ENCODE measurements at regions not wholly inside any gene's neighbourhood (a gene's known extent, or its start where the extent isn't known, plus 50 kb on each side); places are given as distances from the start of the nearest gene placed in this dataset.
"Not testable (repeated sequence)": the region's sequence is repeated elsewhere in the genome, so short reads cannot be mapped to it uniquely, and the experiment has no call there.

- Histone ChIP-seq H3K79me2 (ENCODE audit: insufficient read depth, low read length) (no peaks in the 10 kb centered on the region), H3K27ac (ENCODE audit: low read depth, low read length) (no peak overlapping the region), H3K4me2 (ENCODE audit: low read depth, low read length, poor library complexity, severe bottlenecking) (no peak overlapping the region), H3K27me3 (ENCODE audit: low read length) (no peaks in the 10 kb centered on the region), H3K9me3 (ENCODE audit: insufficient read depth, low read length) (no peaks in the 10 kb centered on the region), H3K9me2 (replicated peaks; ENCODE audit: insufficient read depth, low read length) (no peaks in the 10 kb centered on the region), H4K20me1 (ENCODE audit: low read depth, low read length) (no peaks in the 10 kb centered on the region), H3K9ac (ENCODE audit: low read length) (no peak overlapping the region), H3K36me3 (ENCODE audit: low read length) (no peaks in the 10 kb centered on the region), H3K4me3 (ENCODE audit: insufficient read depth, low read length, poor library complexity, severe bottlenecking) (no peak overlapping the region), H2AFZ (ENCODE audit: low read depth, low read length, severe bottlenecking) (no peak overlapping the region), H3F3A (ENCODE audit: insufficient read depth) (no peaks in the 10 kb centered on the region)
- TF ChIP-seq, protein P1, sequence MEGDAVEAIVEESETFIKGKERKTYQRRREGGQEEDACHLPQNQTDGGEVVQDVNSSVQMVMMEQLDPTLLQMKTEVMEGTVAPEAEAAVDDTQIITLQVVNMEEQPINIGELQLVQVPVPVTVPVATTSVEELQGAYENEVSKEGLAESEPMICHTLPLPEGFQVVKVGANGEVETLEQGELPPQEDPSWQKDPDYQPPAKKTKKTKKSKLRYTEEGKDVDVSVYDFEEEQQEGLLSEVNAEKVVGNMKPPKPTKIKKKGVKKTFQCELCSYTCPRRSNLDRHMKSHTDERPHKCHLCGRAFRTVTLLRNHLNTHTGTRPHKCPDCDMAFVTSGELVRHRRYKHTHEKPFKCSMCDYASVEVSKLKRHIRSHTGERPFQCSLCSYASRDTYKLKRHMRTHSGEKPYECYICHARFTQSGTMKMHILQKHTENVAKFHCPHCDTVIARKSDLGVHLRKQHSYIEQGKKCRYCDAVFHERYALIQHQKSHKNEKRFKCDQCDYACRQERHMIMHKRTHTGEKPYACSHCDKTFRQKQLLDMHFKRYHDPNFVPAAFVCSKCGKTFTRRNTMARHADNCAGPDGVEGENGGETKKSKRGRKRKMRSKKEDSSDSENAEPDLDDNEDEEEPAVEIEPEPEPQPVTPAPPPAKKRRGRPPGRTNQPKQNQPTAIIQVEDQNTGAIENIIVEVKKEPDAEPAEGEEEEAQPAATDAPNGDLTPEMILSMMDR (IDR thresholded peaks at IDR 0.05; ENCODE audit: insufficient read depth, low read length, poor library complexity, severe bottlenecking) = no peak
- TF ChIP-seq EZH2phosphoT487 (conservative IDR thresholded peaks at IDR 0.05; ENCODE audit: low read length) = no peak
Measured at GRCh38 chr4:25506032-25506571, 129.0 kb downstream of the ANAPC4 start.

- H3K9me2 ChIP-seq (replicated peaks; ENCODE audit: insufficient read depth, low read length) = no peaks in the 10 kb centered on the region
- no peaks in the 10 kb centered on the region for H3K27me3 ChIP-seq (ENCODE audit: low read length)
- H3K79me2 ChIP-seq (ENCODE audit: insufficient read depth, low read length) = no peaks in the 10 kb centered on the region
- H3K9ac ChIP-seq (ENCODE audit: low read length) = no peak overlapping the region
- no peak overlapping the region for H2AFZ ChIP-seq (ENCODE audit: low read depth, low read length, severe bottlenecking)
- no peaks in the 10 kb centered on the region for H3K36me3 ChIP-seq (ENCODE audit: low read length)
- no peak overlapping the region for H3K4me2 ChIP-seq (ENCODE audit: low read depth, low read length, poor library complexity, severe bottlenecking)
- no peaks in the 10 kb centered on the region for H3F3A ChIP-seq (ENCODE audit: insufficient read depth)
- TF ChIP-seq EZH2phosphoT487 (conservative IDR thresholded peaks at IDR 0.05; ENCODE audit: low read length) = no peak
- TF ChIP-seq, protein P1 (IDR thresholded peaks at IDR 0.05; ENCODE audit: insufficient read depth, low read length, poor library complexity, severe bottlenecking) = no peak
- no peaks in the 10 kb centered on the region for H4K20me1 ChIP-seq (ENCODE audit: low read depth, low read length)
- H3K27ac ChIP-seq (ENCODE audit: low read depth, low read length) = no peak overlapping the region
- no peaks in the 10 kb centered on the region for H3K9me3 ChIP-seq (ENCODE audit: insufficient read depth, low read length)
- no peak overlapping the region for H3K4me3 ChIP-seq (ENCODE audit: insufficient read depth, low read length, poor library complexity, severe bottlenecking)
Measured at GRCh38 chr4:25509646-25510045, 132.6 kb downstream of the ANAPC4 start.

- not testable (repeated sequence) for H4K20me1 ChIP-seq (ENCODE audit: low read depth, low read length)
Measured at GRCh38 chr4:25511823-25512222, 134.8 kb downstream of the ANAPC4 start.

DNA sequence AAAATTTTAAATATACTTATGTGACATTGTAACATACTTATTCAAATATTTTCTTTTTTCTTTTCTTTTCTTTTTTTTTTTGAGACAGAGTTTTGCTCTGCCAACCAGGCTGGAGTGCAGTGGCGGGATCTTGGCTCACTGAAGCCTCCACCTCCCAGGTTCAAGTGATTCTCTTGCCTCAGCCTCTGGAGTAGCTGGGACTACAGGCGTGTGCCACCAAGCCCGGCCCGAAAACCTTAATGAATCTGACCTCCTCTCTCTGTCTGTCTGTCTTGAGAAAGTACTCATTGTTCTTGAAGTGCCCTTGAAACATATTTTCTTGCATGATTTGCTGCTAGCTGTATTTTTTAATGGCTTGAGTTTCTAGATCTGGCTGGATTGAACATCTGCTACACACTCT lies 136.8 kb downstream of the ANAPC4 start:
- H3K27ac ChIP-seq (ENCODE audit: low read depth, low read length) = no peak overlapping the region
- no peaks in the 10 kb centered on the region for H3F3A ChIP-seq (ENCODE audit: insufficient read depth)
- H2AFZ ChIP-seq (ENCODE audit: low read depth, low read length, severe bottlenecking) = no peak overlapping the region
- H3K9ac ChIP-seq (ENCODE audit: low read length) = no peak overlapping the region
- H3K9me2 ChIP-seq (replicated peaks; ENCODE audit: insufficient read depth, low read length) = no peaks in the 10 kb centered on the region
- no peak for TF ChIP-seq EZH2phosphoT487 (conservative IDR thresholded peaks at IDR 0.05; ENCODE audit: low read length)
- TF ChIP-seq, protein P1 (IDR thresholded peaks at IDR 0.05; ENCODE audit: insufficient read depth, low read length, poor library complexity, severe bottlenecking) = no peak
- H3K4me3 ChIP-seq (ENCODE audit: insufficient read depth, low read length, poor library complexity, severe bottlenecking) = no peak overlapping the region
- H3K4me2 ChIP-seq (ENCODE audit: low read depth, low read length, poor library complexity, severe bottlenecking) = no peak overlapping the region
- no peaks in the 10 kb centered on the region for H4K20me1 ChIP-seq (ENCODE audit: low read depth, low read length)
- H3K79me2 ChIP-seq (ENCODE audit: insufficient read depth, low read length) = no peaks in the 10 kb centered on the region
- no peaks in the 10 kb centered on the region for H3K27me3 ChIP-seq (ENCODE audit: low read length)
- H3K9me3 ChIP-seq (ENCODE audit: insufficient read depth, low read length) = no peaks in the 10 kb centered on the region
- no peaks in the 10 kb centered on the region for H3K36me3 ChIP-seq (ENCODE audit: low read length)

More at GRCh38 chr4:25511823-25512222, 134.8 kb downstream of the ANAPC4 start:
- not testable (repeated sequence) for H3K36me3 ChIP-seq (ENCODE audit: low read length); H3K4me3 ChIP-seq (ENCODE audit: insufficient read depth, low read length, poor library complexity, severe bottlenecking); H3F3A ChIP-seq (ENCODE audit: insufficient read depth); H3K4me2 ChIP-seq (ENCODE audit: low read depth, low read length, poor library complexity, severe bottlenecking); H3K9me3 ChIP-seq (ENCODE audit: insufficient read depth, low read length); H3K9ac ChIP-seq (ENCODE audit: low read length); H2AFZ ChIP-seq (ENCODE audit: low read depth, low read length, severe bottlenecking); H3K9me2 ChIP-seq (replicated peaks; ENCODE audit: insufficient read depth, low read length); H3K27me3 ChIP-seq (ENCODE audit: low read length); H3K27ac ChIP-seq (ENCODE audit: low read depth, low read length); H3K79me2 ChIP-seq (ENCODE audit: insufficient read depth, low read length)
